Activated CD4-positive, alpha-beta T cell treated with anti-CD3 and anti-CD28 coated beads, Interleukin-2, amount 50 U/mL, for 48 hours (primary cell): ENCODE measurements at regions not wholly inside any gene's neighbourhood (a gene's known extent, or its start where the extent isn't known, plus 50 kb on each side); places are given as distances from the start of the nearest gene placed in this dataset.

ENCODE experiments used
- DNase-seq, 2 experiments: peaks; one replicate each; pipeline ENCODE4 v3.0.0-alpha.2; 2020

- no peak for DNase-seq
These were observed 52.9 kb upstream of the IRX1 start for GRCh38 chr5:3542769-3543168.

GRCh38 chr5:3542158-3542557 lies 53.5 kb upstream of the IRX1 start:
- no peak for DNase-seq

GRCh38 chr5:3538886-3539285 lies 56.7 kb upstream of the IRX1 start:
- DNase-seq: no peak

- no peak for DNase-seq
These were observed 57.7 kb upstream of the IRX1 start for GRCh38 chr5:3537942-3538341.

GRCh38 chr5:3535414-3536211 lies 60.0 kb upstream of the IRX1 start:
- no peak for DNase-seq

GRCh38 chr5:3534997-3535396 lies 60.6 kb upstream of the IRX1 start:
- DNase-seq: no peak

- no peak for DNase-seq
These were observed 64.2 kb upstream of the IRX1 start for GRCh38 chr5:3531320-3531986.

GRCh38 chr5:3530251-3530650 lies 65.4 kb upstream of the IRX1 start:
- no peak for DNase-seq

GRCh38 chr5:3526551-3527185 lies 69.0 kb upstream of the IRX1 start:
- DNase-seq: no peak

GRCh38 chr5:3522491-3522890 lies 73.1 kb upstream of the IRX1 start:
- DNase-seq: no peak

- no peak for DNase-seq
These were observed 77.1 kb upstream of the IRX1 start for GRCh38 chr5:3518576-3518975.

- DNase-seq: no peak
These were observed 77.6 kb upstream of the IRX1 start for GRCh38 chr5:3518051-3518450.

GRCh38 chr5:3517348-3517747 lies 78.3 kb upstream of the IRX1 start:
- DNase-seq: no peak

- no peak for DNase-seq
These were observed 83.1 kb upstream of the IRX1 start for GRCh38 chr5:3512361-3513095.

GRCh38 chr5:3511934-3512333 lies 83.7 kb upstream of the IRX1 start:
- no peak for DNase-seq

GRCh38 chr5:3511519-3511918 lies 84.1 kb upstream of the IRX1 start:
- no peak for DNase-seq

GRCh38 chr5:3510642-3511417 lies 84.8 kb upstream of the IRX1 start:
- DNase-seq: no peak

GRCh38 chr5:3509290-3509689 lies 86.3 kb upstream of the IRX1 start:
- no peak for DNase-seq

- DNase-seq: no peak
These were observed 87.2 kb upstream of the IRX1 start for GRCh38 chr5:3508395-3508794.

- DNase-seq: no peak
These were observed 104.6 kb upstream of the IRX1 start for GRCh38 chr5:3490957-3491507.

- DNase-seq: no peak
These were observed 106.3 kb upstream of the IRX1 start for GRCh38 chr5:3489239-3489843.

- DNase-seq: no peak
These were observed 110.8 kb upstream of the IRX1 start for GRCh38 chr5:3484836-3485235.
